Coronary artery (tissue), 2 donors: ENCODE measurements at regions not wholly inside any gene's neighbourhood (a gene's known extent, or its start where the extent isn't known, plus 50 kb on each side); places are given as distances from the start of the nearest gene placed in this dataset.

Experiments
- DNase-seq: peaks from one replicate; pipeline ENCODE4 v3.0.0-alpha.2; 2017; ENCODE audit warnings: low spot score
- H3K27ac ChIP-seq, 2 donors: fragments of 200-600 bp; sonication (generic); one replicate each; pipeline ENCODE4 v1.5.1; 2016 to 2019
- H3K4me3 ChIP-seq: fragments of 200-600 bp; sonication (generic); 2 replicates; pipeline ENCODE4 v1.5.1; 2016; ENCODE audit warnings: mild to moderate bottlenecking, moderate library complexity
- CTCF ChIP-seq: fragments of 200-600 bp; sonication (generic); IDR thresholded peaks from one replicate; pipeline ENCODE4 v1.5.1; 2019; ENCODE audit warnings: antibody characterized with exemption

GRCh38 chr2:16365366-16365765 lies 300.3 kb downstream of the CYRIA start:
- no peak for DNase-seq
- TF ChIP-seq CTCF: no peak
- Histone ChIP-seq H3K27ac (no peak overlapping the region), H3K4me3 (no peak overlapping the region)

DNA sequence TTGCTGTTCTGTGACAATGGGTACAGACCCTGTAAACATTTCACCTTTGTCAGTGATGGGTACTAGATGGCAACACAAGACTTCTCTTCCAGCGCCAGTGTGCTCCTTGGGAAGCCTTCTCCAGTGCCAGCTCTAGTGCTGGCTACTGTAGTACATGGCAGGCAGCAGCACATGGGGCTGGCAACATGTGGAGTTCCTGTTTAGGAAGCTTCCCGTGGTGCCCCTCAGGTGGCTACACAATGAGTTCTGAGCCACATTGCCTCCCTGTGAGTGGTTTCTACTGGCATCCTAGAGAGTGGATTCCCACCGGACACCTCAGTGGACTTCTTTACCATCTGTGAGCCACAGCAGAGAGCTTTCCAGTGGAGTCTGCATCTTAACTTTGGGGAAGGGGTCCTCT lies 302.1 kb downstream of the CYRIA start:
- H3K4me3 ChIP-seq: no peak overlapping the region
- no peak for DNase-seq
- no peak overlapping the region for H3K27ac ChIP-seq
- TF ChIP-seq CTCF: no peak

- no peak for TF ChIP-seq CTCF
- DNase-seq: no peak
- Histone ChIP-seq H3K27ac (no peak overlapping the region), H3K4me3 (no peak overlapping the region)
Measured at GRCh38 chr2:16362611-16363010, 303.0 kb downstream of the CYRIA start.

DNA sequence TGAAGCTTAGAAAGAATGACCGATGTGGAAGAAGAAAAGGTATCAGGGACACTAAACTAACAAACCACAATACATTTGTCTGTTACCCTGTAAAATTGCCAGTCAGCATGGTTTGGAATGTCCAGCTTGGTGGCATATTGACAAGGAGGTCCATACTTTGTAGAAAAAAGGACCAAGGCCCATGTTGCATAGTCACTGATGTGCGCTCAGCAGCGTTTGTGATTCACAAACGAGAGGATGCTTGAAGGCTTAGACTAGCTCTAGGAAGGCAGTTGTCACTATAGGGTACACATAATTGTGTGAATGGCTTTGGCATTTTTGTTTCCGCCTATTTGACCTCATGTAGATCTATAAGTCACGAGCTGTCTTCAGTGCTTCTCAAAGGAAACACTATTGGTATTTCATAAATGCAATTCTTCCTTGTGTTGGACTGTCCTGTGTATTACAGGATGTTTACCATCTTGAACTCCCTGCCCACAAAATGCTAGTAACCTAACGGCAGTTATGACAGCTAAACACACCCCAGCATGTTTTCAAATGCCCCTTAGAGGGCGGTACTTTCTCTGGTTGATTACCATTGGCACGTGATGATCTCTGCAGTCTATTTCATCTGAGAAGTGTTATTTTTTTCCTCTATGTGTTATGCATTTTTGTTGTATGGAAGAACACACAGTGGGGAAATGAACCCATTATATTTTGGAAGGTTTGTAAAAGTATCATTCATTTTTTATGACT lies 304.2 kb downstream of the CYRIA start:
- TF ChIP-seq CTCF: no peak
- no peak overlapping the region for H3K4me3 ChIP-seq
- DNase-seq: no peak
- no peak overlapping the region for H3K27ac ChIP-seq

- H3K27ac ChIP-seq: no peak overlapping the region
- no peak for DNase-seq
- no peak for TF ChIP-seq CTCF
- no peak overlapping the region for H3K4me3 ChIP-seq
Measured at GRCh38 chr2:16359961-16360360, 305.7 kb downstream of the CYRIA start.

- DNase-seq: no peak
- no peak overlapping the region for H3K4me3 ChIP-seq
- H3K27ac ChIP-seq: no peak overlapping the region
- TF ChIP-seq CTCF: no peak
Measured at GRCh38 chr2:16357188-16357587, 308.4 kb downstream of the CYRIA start.

DNA sequence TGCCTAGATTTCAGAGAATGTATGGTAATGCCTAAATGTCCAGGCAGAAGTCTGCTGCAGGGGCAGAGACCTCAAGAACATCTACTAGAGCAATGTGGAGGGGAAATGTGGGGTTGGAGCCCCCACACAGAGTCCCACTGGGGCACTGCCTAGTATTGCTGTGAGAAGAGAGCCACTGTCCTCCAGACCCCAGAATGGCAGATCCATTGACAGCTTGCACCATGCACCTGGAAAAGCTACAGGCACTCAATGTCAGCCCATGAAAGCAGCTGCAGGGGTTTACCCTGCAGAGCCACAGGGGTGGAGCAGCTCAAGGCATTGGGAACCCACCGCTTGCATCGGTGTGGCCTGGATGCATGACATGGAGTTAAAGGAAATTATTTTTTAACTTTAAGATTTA lies 314.1 kb downstream of the CYRIA start:
- TF ChIP-seq CTCF: no peak
- DNase-seq: no peak
- Histone ChIP-seq H3K4me3 (no peak overlapping the region), H3K27ac (no peak overlapping the region)
